ENCODE measurements at regions not wholly inside any gene's neighbourhood (a gene's known extent, or its start where the extent isn't known, plus 50 kb on each side); places are given as distances from the start of the nearest gene placed in this dataset.
"Not testable (repeated sequence)": the region's sequence is repeated elsewhere in the genome, so short reads cannot be mapped to it uniquely, and the experiment has no call there.

DNA sequence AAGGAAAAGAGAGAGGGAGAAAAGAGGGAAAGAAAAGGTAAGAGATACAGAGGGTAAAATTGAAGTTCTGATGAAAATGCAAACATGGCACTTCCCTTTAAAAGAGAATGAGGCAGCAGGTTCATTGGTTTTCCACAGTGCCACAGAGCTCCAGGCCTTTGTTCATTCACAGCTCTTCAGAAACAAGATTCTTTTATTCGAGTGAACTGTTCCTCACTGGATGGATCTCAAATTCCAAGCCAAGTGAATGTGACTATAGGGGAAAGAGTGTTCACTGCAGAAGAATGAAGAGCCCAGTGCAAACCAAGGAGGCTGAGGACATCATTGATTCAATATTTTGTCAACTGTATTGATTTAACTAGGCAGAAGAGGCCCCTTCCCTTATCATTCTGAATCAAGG, 280.3 kb upstream of the PROK2 start:
- DNase-seq (ENCODE audit: low read depth), result no peak

DNA sequence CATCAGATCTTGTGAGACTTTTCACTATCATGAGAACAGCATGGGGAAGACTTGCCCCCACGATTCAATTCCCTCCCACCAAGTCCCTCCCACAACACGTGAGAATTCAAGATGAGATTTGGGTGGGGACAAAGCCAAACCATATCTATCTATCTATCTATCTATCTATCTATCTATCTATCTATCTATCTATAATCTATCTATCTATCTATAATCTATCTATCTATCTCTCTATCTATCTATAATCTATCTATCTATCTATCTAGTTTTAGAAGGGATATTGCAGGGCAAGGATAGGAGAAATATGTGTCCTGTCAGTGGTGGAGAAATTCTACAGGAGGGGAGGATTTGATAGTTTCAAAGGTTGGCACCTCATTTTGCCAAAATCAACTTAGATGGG, 279.8 kb upstream of the PROK2 start:
- DNase-seq (ENCODE audit: low read depth), result not testable (repeated sequence)

- DNase-seq (ENCODE audit: low read depth), result peak; percentile 39
These were observed 277.1 kb upstream of the PROK2 start for GRCh38 chr3:72062017-72062416.

DNA sequence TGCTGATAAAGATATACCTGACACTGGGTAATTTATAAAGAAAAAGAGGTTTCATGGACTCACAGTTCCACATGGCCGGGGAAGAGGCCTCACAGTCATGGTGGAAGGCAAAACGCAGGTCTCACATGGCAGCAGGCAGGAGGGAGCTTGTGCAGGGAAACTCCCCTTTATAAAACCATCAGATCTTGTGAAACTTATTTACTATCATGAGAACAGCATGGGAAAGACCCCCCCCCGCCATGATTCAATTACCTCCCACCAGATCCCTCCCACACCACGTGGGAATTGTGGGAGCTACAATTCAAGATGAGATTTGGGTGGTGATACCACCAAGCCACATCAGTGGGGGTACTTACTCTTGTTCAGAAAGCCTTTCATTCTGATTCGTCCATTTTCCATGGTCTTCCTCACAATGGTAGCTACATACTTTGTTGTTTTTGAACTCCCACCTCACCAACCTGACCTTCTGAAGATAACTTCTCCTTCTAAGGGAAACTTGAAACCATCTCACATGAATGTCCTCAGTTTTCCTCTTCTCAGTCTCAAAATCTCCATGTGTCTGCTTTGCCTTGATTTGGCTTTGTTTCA, 275.6 kb upstream of the PROK2 start:
- no peak for DNase-seq (ENCODE audit: low read depth)

- no peak for DNase-seq (ENCODE audit: low read depth)
These were observed 273.6 kb upstream of the PROK2 start for GRCh38 chr3:72058493-72059081.

DNA sequence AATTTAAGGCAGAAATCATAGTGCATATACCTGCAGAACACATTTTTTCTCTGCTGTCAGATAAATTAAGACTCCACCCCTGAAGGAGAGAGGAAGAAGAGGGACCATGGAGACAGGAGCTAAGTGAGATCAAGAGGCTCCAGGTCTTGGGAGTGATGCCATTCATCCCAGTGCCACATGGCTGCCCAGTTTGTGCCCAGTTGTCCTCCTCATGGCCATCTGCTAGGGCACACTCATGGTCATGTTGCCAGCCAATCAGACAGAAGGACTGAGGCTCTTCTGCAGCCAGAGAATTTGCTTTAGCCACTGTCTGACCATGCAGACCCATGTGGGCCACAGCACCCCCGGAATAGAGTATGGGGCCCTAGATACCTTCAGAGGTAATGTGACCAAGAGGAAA, 270.5 kb upstream of the PROK2 start:
- DNase-seq (ENCODE audit: low read depth), result no peak

GRCh38 chr3:72054976-72055375, 270.0 kb upstream of the PROK2 start:
- DNase-seq (ENCODE audit: low read depth), result no peak

DNA sequence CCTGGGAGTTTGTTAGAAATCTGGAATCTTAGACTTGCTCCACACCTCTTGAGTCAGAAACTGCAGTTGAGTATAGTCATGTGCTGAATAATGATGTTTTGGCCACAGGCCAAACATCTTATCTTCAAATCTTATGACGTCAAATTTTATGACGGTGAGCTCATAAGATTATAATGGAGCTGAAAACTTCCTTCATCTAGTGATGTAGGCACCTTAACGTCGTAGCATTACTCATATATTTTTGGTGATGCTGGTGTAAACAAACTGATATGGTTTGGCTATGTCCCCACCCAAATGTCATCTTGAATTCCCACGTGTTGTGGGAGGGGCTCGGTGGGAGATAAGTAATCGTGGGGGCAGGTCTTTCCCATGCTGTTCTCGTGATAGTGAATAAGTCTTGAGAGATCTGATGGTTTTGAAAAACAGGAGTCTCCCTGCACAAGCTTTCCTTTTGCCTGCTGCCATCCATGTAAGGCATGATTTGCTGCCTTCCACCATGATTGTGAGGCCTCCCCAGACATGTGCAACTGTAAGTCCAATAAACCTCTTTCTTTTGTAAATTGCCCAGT, 268.0 kb upstream of the PROK2 start:
- DNase-seq (ENCODE audit: low read depth), result no peak

- DNase-seq (ENCODE audit: low read depth), result peak; percentile 9
These were observed 265.8 kb upstream of the PROK2 start for GRCh38 chr3:72050771-72051170.

DNA sequence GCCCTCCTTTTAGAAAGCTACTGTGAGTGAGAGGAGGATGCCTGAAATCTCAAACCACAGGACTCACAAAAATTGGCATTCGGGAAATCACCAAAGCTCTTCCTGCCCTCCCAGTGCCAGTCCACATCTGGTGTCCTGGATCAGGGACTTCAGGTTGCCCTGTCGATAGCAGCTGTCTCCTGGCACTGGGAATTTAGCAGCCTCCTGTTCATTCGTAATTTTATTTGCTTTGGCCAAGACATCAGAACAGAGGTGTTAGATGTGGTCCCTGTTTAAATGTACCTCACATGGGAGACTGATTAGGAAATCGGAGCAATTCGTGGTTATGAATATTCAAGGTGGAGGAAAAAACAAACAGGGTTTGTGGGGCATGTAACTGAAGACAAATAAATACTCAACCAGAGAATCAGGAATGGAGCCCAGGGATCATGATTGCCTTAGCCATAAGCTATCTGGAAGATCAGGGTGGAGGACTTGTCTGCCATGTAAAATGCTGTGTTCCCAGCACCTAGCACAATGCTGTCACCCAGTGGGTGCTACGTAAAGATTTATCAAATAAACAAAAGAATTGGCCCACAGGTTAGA, 265.2 kb upstream of the PROK2 start:
- DNase-seq (ENCODE audit: low read depth), result peak; percentile 95

GRCh38 chr3:72049300-72049699, 264.4 kb upstream of the PROK2 start:
- DNase-seq (ENCODE audit: low read depth), result no peak

GRCh38 chr3:72048873-72049272, 263.9 kb upstream of the PROK2 start:
- DNase-seq (ENCODE audit: low read depth), result no peak

DNA sequence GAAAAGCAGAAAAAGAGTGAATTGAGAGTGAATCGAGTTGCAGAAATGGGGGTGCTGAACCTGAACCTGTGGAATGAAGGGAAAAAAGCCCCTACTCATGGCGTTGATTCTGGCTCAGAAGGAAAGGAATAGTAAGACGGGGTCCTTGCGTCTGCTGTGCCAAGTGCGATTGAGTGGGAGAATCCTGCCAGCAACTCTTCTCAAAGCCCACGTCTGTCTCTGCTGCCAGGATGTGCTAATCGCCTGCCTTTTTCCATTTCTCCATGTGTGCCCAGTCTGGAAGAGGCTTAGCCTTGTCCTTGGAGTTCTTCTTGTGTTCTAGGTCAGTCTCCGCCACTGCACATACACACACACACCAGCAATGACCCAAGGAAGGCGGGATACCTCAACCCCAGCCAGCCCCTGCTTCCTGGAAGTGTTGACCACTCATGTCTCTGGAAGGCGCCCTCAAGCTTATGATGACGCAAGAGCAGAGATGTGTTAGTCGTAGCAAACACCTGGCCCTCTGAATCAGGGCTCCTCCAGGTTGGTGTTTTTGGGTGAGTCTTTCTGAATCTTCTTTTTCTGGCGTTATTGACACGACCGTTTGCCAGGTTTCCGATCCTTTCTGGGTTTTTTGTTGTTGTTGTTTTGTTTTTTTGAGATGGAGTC, 262.4 kb upstream of the PROK2 start:
- peak; percentile 29 for DNase-seq (ENCODE audit: low read depth)

DNA sequence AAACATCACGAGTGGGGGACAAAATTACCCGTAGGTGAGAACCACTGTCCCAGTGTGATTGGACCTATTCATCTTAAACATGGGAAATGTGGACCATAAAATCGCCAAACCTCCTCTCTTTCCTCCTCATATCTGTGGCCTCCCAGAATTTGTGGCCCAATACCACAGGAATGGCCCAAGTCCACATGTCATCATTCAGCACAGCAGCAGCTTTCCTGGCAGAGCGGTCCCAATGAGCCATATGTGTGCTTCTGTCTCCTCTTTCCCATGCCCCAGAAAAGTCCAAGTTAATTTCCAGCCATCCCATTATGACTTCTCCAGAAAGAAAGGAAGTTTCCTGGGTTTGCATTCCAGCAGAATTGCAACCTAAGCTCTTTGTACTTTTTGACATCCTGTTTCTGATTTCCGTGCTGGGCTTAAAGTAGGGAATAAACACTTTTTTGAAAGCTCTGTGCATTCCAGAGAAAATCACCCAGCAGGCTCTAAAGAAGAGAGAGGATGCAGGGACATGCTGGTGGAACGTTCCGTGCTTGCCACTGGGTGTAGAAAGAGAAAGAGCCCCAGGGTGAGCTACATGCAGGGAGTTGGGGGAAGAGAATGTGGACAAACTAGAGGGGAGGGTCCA, 259.4 kb upstream of the PROK2 start:
- DNase-seq (ENCODE audit: low read depth), result peak; percentile 11

- no peak for DNase-seq (ENCODE audit: low read depth)
These were observed 258.5 kb upstream of the PROK2 start for GRCh38 chr3:72043204-72044133.

DNA sequence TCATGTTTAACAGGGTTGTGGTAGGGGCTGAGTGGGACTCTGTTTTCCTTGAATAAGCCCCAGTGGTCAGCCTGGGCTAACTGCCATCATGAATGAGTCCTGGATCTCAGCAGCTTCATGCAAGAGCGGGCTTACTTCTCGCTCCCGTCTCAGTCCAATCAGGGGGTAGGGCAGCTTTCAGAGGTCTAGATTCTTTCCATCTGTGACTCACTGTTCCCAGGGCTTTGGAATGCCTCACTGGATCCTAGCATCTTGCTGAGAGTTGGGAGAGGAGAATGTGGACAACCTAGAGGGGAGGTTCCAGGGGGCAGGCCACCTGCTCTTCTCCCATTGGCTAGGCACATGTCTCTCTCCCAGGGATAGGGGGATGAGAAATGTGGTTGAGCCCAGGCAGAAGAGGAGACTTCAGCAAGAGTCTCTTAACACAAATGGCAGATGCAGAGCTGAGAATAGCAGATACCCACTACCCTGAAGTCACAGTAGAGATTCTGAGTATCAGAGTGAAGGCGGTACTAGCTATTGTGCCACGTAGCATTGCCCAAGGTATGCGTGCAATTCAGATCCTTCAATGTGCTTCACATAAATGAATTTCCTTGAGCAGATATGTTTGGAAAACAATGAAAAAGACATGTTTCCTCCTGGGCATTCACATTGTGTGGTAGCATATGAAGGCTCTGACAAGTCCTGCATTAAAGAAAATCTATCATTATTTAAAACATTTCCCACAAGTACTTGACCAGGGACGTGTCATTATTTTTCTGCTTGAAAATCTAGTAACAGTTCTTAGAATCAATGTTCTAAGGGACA, 257.7 kb upstream of the PROK2 start:
- DNase-seq (ENCODE audit: low read depth), result peak; percentile 99

DNA sequence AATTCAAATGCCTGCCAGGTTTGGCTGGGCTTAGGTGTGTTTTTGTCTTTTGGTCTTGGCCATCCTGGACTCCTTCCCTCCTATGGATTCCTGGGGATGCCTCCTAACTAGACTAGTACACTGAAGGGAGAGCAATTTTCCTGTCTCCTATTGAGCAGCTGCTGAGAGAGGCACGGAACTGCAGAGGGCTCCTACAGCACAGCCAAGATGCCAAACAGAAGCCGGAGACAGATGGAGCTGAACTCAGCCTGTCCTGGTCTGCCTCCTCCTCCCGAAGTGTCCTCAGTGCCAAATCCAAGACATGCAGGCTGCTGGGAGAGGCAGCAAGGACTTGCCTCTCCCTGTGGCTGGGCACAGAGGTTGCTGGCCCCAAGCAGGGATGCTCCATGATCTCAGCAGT, 256.6 kb upstream of the PROK2 start:
- DNase-seq (ENCODE audit: low read depth), result no peak

GRCh38 chr3:72041076-72041475, 256.1 kb upstream of the PROK2 start:
- no peak for DNase-seq (ENCODE audit: low read depth)

DNA sequence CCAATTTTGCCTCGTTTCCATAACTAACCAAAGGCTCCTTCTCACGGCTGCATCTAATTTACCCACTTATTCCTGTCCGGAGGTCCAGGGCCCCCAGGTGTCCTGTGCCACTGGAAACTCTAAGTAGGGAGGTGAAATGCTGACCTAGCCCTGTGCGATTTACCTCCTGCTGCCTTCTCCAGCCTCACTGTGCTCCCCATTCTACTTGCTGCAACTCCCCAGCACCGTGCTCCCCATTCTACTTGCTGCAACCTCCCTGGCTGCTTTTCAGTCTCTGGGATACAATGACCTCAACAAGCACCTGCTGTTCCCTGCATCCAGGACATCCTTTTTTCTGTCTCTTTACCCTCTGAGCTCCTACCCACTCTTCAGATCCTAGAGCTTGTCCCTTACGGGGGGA, 254.7 kb upstream of the PROK2 start:
- DNase-seq (ENCODE audit: low read depth), result no peak

GRCh38 chr3:72036899-72037298, 252.0 kb upstream of the PROK2 start:
- peak; percentile 36 for DNase-seq (ENCODE audit: low read depth)

Measured in renal cortical epithelial cell (primary cell).